GM23338 (cell line): ENCODE measurements at regions not wholly inside any gene's neighbourhood (a gene's known extent, or its start where the extent isn't known, plus 50 kb on each side); places are given as distances from the start of the nearest gene placed in this dataset.

Experiments
- ATAC-seq: fragments of 200-7000 bp; cut with Tn5 transposase; 3 replicates; pipeline ENCODE4 v1.9.1; 2020
- DNase-seq: peaks from one replicate; pipeline ENCODE4 v3.0.0-alpha.2; 2015; ENCODE audit warnings: low spot score
- H2AFZ ChIP-seq: fragments of 200-600 bp; sonication (generic); 2 replicates; pipeline ENCODE4 v1.8.0; 2016; ENCODE audit warnings: antibody characterized with exemption, mild to moderate bottlenecking, moderate library complexity
- H3F3A ChIP-seq: fragments of 200-600 bp; sonication (generic); replicated peaks from 2 replicates; pipeline ENCODE4 v1.8.0; 2017; ENCODE audit warnings: antibody characterized with exemption, mixed run types, low read depth
- H3K27ac ChIP-seq: fragments of 200-600 bp; sonication (generic); 2 replicates; pipeline ENCODE4 v1.6.1; 2016; ENCODE audit warnings: low read depth
- H3K27me3 ChIP-seq: fragments of 200-600 bp; sonication (generic); 2 replicates; pipeline ENCODE4 v1.8.0; 2016; ENCODE audit warnings: mild to moderate bottlenecking, mixed run types, moderate library complexity; ENCODE audit not compliant: insufficient read depth
- H3K36me3 ChIP-seq: fragments of 200-600 bp; sonication (generic); 2 replicates; pipeline ENCODE4 v1.8.0; 2016; ENCODE audit warnings: mild to moderate bottlenecking; ENCODE audit not compliant: insufficient read depth
- H3K4me1 ChIP-seq: fragments of 200-600 bp; sonication (generic); 2 replicates; pipeline ENCODE4 v1.8.0; 2016; ENCODE audit warnings: mild to moderate bottlenecking, moderate library complexity; ENCODE audit not compliant: insufficient read depth
- H3K4me2 ChIP-seq: fragments of 200-600 bp; sonication (generic); 2 replicates; pipeline ENCODE4 v1.7.1; 2017; ENCODE audit warnings: mixed run types
- H3K4me3 ChIP-seq: fragments of 200-600 bp; sonication (generic); 2 replicates; pipeline ENCODE4 v1.6.1; 2016; ENCODE audit warnings: mixed run types
- H3K79me2 ChIP-seq: fragments of 200-600 bp; sonication (generic); replicated peaks from 2 replicates; pipeline ENCODE4 v1.8.0; 2017; ENCODE audit warnings: mild to moderate bottlenecking; ENCODE audit not compliant: insufficient read depth
- H3K9me2 ChIP-seq: fragments of 200-600 bp; sonication (generic); 2 replicates; pipeline ENCODE4 v1.8.0; 2017; ENCODE audit not compliant: insufficient read depth
- H4K20me1 ChIP-seq: fragments of 200-600 bp; sonication (generic); replicated peaks from 2 replicates; pipeline ENCODE4 v1.8.0; 2017; ENCODE audit warnings: mild to moderate bottlenecking; ENCODE audit not compliant: insufficient read depth
- H3K27ac Mint-ChIP-seq: 2 replicates; pipeline ENCODE4 v1.8.0; 2020; ENCODE audit warnings: inconsistent platforms, mild to moderate bottlenecking, moderate library complexity, mixed read lengths
- H3K27me3 Mint-ChIP-seq: 3 replicates; pipeline ENCODE4 v1.8.0; 2022; ENCODE audit warnings: low read depth, mild to moderate bottlenecking, moderate library complexity, mixed read lengths, inconsistent platforms; ENCODE audit not compliant: insufficient read depth, poor library complexity
- H3K36me3 Mint-ChIP-seq: 3 replicates; pipeline ENCODE4 v1.8.0; 2021; ENCODE audit warnings: low read depth, mild to moderate bottlenecking, inconsistent platforms, moderate library complexity, mixed read lengths
- H3K4me1 Mint-ChIP-seq: 3 replicates; pipeline ENCODE4 v1.8.0; 2020; ENCODE audit warnings: mild to moderate bottlenecking, inconsistent platforms, mixed read lengths
- H3K4me3 Mint-ChIP-seq: 3 replicates; pipeline ENCODE4 v1.8.0; 2021; ENCODE audit warnings: moderate library complexity, mild to moderate bottlenecking, inconsistent platforms, mixed read lengths
- H3K9me3 Mint-ChIP-seq: 3 replicates; pipeline ENCODE4 v1.8.0; 2020; ENCODE audit warnings: moderate library complexity, mild to moderate bottlenecking, inconsistent platforms, mixed read lengths
- CREB1 ChIP-seq: fragments of 250-450 bp; sonication (Bioruptor Pico); IDR thresholded peaks from 2 replicates; pipeline ENCODE4 v1.5.0; 2020; ENCODE audit warnings: low read depth, mild to moderate bottlenecking, moderate library complexity
- EZH2 ChIP-seq: fragments of 200-600 bp; sonication (generic); IDR thresholded peaks from one replicate; pipeline ENCODE4 v1.8.0; 2017; ENCODE audit warnings: antibody characterized with exemption, mild to moderate bottlenecking, low read depth; ENCODE audit not compliant: unreplicated experiment
- JUNB ChIP-seq: IDR thresholded peaks from one replicate; pipeline ENCODE4 v1.6.1; 2016; ENCODE audit warnings: antibody characterized with exemption; ENCODE audit not compliant: unreplicated experiment
- NANOG ChIP-seq: IDR thresholded peaks from 2 replicates; pipeline ENCODE4 v1.6.1; 2016; ENCODE audit warnings: antibody characterized with exemption, borderline replicate concordance
- POLR2AphosphoS5 ChIP-seq: IDR thresholded peaks from 2 replicates; pipeline ENCODE4 v1.6.1; 2016; ENCODE audit warnings: antibody characterized with exemption, low read depth
- REST ChIP-seq: IDR thresholded peaks from one replicate; pipeline ENCODE4 v1.6.1; 2018; ENCODE audit warnings: antibody characterized with exemption; ENCODE audit not compliant: unreplicated experiment
- STAT1 ChIP-seq: IDR thresholded peaks from one replicate; pipeline ENCODE4 v1.6.1; 2016; ENCODE audit warnings: antibody characterized with exemption; ENCODE audit not compliant: unreplicated experiment
- ZNF331 ChIP-seq: fragments of 250-450 bp; sonication (Bioruptor Pico); IDR thresholded peaks from 2 replicates; pipeline ENCODE4 v1.5.0; 2020; ENCODE audit warnings: low read depth, mild to moderate bottlenecking, moderate library complexity
- TF ChIP-seq, protein P1 (sequence below), 2 experiments: fragments of 200-600 bp in 1 of 2; sonication (generic) in 1 of 2; conservative IDR thresholded peaks; 2 replicates each; pipeline versions ENCODE4 v1.5.1 to v1.6.1; 2016 to 2017; ENCODE audit warnings: antibody characterized with exemption in 2 of 2, low read depth in 2 of 2, mild to moderate bottlenecking in 2 of 2, moderate library complexity in 1 of 2
- TF ChIP-seq, protein P2 (sequence below): IDR thresholded peaks from 2 replicates; pipeline ENCODE4 v1.6.1; 2016; ENCODE audit warnings: antibody characterized with exemption
- TF ChIP-seq, protein P3 (sequence below): fragments of 250-450 bp; sonication (Bioruptor Pico); IDR thresholded peaks from 2 replicates; pipeline ENCODE4 v1.5.0; 2020; ENCODE audit warnings: mild to moderate bottlenecking, moderate library complexity

DNA sequence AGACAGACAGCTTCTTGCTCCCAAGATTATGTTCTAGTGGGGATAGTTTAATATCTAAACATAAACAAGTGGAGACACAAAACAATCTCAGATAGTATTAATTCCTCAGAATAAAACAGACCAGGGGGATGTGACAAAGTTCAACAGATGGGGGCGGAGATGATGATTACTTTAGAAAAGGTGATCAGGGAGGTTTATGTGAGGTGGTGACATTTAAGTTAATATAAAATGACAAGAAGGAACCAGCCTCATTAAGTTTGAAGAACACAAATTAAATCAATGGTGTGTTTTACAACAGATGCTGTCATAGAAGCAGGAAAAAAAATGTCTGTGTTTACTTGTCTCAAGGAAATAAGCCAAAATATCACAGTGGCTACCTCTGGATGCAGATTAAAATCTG is 119.6 kb upstream of the HMHB1 start:
- no peak for TF ChIP-seq NANOG
- Histone ChIP-seq H3K36me3 (no peaks in the 10 kb centered on the region), H3K27me3 (no peaks in the 10 kb centered on the region), H4K20me1 (no peaks in the 10 kb centered on the region), H3K79me2 (no peaks in the 10 kb centered on the region), H3K4me1 (no peaks in the 10 kb centered on the region), H3F3A (no peaks in the 10 kb centered on the region), H2AFZ (no peak overlapping the region), H3K9me2 (no peaks in the 10 kb centered on the region), H3K4me3 (no peak overlapping the region), H3K4me2 (no peak overlapping the region), H3K27ac (no peak overlapping the region)
- Mint-ChIP-seq H3K4me1 (no peaks in the 10 kb centered on the region), H3K27me3 (peaks cover 2% of the 10 kb centered on the region), H3K4me3 (no peak overlapping the region), H3K36me3 (no peaks in the 10 kb centered on the region), H3K27ac (no peak overlapping the region), H3K9me3 (no peaks in the 10 kb centered on the region)
- ATAC-seq (no peak), DNase-seq (no peak)

GRCh38 chr5:143691945-143692290 is 120.0 kb upstream of the HMHB1 start:
- no peaks in the 10 kb centered on the region for H3K36me3 Mint-ChIP-seq
- H3K4me2 ChIP-seq = no peak overlapping the region
- no peaks in the 10 kb centered on the region for H3K4me1 ChIP-seq
- H3K27me3 ChIP-seq = no peaks in the 10 kb centered on the region
- no peaks in the 10 kb centered on the region for H3F3A ChIP-seq
- H3K4me3 Mint-ChIP-seq = no peak overlapping the region
- no peaks in the 10 kb centered on the region for H3K36me3 ChIP-seq
- no peaks in the 10 kb centered on the region for H3K4me1 Mint-ChIP-seq
- no peaks in the 10 kb centered on the region for H4K20me1 ChIP-seq
- no peaks in the 10 kb centered on the region for H3K9me3 Mint-ChIP-seq
- no peak overlapping the region for H2AFZ ChIP-seq
- no peak overlapping the region for H3K27ac ChIP-seq
- peaks cover 2% of the 10 kb centered on the region for H3K27me3 Mint-ChIP-seq
- no peak for ATAC-seq
- no peaks in the 10 kb centered on the region for H3K79me2 ChIP-seq
- DNase-seq = no peak
- H3K27ac Mint-ChIP-seq = no peak overlapping the region
- H3K4me3 ChIP-seq = no peak overlapping the region
- H3K9me2 ChIP-seq = no peaks in the 10 kb centered on the region
- no peak for TF ChIP-seq JUNB
- no peak for TF ChIP-seq ZNF331
- TF ChIP-seq, protein P1, sequence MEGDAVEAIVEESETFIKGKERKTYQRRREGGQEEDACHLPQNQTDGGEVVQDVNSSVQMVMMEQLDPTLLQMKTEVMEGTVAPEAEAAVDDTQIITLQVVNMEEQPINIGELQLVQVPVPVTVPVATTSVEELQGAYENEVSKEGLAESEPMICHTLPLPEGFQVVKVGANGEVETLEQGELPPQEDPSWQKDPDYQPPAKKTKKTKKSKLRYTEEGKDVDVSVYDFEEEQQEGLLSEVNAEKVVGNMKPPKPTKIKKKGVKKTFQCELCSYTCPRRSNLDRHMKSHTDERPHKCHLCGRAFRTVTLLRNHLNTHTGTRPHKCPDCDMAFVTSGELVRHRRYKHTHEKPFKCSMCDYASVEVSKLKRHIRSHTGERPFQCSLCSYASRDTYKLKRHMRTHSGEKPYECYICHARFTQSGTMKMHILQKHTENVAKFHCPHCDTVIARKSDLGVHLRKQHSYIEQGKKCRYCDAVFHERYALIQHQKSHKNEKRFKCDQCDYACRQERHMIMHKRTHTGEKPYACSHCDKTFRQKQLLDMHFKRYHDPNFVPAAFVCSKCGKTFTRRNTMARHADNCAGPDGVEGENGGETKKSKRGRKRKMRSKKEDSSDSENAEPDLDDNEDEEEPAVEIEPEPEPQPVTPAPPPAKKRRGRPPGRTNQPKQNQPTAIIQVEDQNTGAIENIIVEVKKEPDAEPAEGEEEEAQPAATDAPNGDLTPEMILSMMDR (conservative IDR thresholded peaks at IDR 0.05; ENCODE audit: low read depth in 2 of 2) = no peak
- TF ChIP-seq REST = no peak
- TF ChIP-seq, protein P2, sequence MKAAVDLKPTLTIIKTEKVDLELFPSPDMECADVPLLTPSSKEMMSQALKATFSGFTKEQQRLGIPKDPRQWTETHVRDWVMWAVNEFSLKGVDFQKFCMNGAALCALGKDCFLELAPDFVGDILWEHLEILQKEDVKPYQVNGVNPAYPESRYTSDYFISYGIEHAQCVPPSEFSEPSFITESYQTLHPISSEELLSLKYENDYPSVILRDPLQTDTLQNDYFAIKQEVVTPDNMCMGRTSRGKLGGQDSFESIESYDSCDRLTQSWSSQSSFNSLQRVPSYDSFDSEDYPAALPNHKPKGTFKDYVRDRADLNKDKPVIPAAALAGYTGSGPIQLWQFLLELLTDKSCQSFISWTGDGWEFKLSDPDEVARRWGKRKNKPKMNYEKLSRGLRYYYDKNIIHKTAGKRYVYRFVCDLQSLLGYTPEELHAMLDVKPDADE = no peak
- TF ChIP-seq, protein P3, sequence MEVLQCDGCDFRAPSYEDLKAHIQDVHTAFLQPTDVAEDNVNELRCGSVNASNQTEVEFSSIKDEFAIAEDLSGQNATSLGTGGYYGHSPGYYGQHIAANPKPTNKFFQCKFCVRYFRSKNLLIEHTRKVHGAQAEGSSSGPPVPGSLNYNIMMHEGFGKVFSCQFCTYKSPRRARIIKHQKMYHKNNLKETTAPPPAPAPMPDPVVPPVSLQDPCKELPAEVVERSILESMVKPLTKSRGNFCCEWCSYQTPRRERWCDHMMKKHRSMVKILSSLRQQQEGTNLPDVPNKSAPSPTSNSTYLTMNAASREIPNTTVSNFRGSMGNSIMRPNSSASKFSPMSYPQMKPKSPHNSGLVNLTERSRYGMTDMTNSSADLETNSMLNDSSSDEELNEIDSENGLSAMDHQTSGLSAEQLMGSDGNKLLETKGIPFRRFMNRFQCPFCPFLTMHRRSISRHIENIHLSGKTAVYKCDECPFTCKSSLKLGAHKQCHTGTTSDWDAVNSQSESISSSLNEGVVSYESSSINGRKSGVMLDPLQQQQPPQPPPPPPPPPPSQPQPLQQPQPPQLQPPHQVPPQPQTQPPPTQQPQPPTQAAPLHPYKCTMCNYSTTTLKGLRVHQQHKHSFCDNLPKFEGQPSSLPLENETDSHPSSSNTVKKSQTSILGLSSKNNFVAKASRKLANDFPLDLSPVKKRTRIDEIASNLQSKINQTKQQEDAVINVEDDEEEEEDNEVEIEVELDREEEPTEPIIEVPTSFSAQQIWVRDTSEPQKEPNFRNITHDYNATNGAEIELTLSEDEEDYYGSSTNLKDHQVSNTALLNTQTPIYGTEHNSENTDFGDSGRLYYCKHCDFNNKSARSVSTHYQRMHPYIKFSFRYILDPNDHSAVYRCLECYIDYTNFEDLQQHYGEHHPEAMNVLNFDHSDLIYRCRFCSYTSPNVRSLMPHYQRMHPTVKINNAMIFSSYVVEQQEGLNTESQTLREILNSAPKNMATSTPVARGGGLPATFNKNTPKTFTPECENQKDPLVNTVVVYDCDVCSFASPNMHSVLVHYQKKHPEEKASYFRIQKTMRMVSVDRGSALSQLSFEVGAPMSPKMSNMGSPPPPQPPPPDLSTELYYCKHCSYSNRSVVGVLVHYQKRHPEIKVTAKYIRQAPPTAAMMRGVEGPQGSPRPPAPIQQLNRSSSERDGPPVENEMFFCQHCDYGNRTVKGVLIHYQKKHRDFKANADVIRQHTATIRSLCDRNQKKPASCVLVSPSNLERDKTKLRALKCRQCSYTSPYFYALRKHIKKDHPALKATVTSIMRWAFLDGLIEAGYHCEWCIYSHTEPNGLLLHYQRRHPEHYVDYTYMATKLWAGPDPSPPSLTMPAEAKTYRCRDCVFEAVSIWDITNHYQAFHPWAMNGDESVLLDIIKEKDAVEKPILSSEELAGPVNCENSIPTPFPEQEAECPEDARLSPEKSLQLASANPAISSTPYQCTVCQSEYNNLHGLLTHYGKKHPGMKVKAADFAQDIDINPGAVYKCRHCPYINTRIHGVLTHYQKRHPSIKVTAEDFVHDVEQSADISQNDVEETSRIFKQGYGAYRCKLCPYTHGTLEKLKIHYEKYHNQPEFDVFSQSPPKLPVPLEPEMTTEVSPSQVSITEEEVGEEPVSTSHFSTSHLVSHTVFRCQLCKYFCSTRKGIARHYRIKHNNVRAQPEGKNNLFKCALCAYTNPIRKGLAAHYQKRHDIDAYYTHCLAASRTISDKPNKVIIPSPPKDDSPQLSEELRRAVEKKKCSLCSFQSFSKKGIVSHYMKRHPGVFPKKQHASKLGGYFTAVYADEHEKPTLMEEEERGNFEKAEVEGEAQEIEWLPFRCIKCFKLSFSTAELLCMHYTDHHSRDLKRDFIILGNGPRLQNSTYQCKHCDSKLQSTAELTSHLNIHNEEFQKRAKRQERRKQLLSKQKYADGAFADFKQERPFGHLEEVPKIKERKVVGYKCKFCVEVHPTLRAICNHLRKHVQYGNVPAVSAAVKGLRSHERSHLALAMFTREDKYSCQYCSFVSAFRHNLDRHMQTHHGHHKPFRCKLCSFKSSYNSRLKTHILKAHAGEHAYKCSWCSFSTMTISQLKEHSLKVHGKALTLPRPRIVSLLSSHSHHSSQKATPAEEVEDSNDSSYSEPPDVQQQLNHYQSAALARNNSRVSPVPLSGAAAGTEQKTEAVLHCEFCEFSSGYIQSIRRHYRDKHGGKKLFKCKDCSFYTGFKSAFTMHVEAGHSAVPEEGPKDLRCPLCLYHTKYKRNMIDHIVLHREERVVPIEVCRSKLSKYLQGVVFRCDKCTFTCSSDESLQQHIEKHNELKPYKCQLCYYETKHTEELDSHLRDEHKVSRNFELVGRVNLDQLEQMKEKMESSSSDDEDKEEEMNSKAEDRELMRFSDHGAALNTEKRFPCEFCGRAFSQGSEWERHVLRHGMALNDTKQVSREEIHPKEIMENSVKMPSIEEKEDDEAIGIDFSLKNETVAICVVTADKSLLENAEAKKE = no peak
- TF ChIP-seq NANOG = no peak
- TF ChIP-seq CREB1 (CRISPR knock-in tag) = no peak
- TF ChIP-seq EZH2 = no peak
- TF ChIP-seq POLR2AphosphoS5 = no peak
- no peak for TF ChIP-seq STAT1
